HCT116 (cell line): ENCODE measurements at regions not wholly inside any gene's neighbourhood (a gene's known extent, or its start where the extent isn't known, plus 50 kb on each side); places are given as distances from the start of the nearest gene placed in this dataset.

Experiments
- ATAC-seq: fragments of 200-7000 bp; cut with Tn5 transposase; 2 replicates; pipeline ENCODE4 v1.9.1; 2020; ENCODE audit warnings: mild to moderate bottlenecking, moderate library complexity
- BruUV-seq: library from RNA; stranded (reverse); fragments of 400-500 nt; replicated peaks from 2 replicates; lab custom pipeline; 2021; lab: Mats Ljungman, UMichigan
- CTCF ChIA-PET: fragments of 300-600 bp; sonication (Branson Sonifier 250); formaldehyde crosslinking; loops from one replicate; lab custom pipeline; 2021; ENCODE audit warnings: antibody characterized with exemption; lab: Charles Lee
- POLR2A ChIA-PET: fragments of 300-600, 350-600 bp; sonication (Branson Sonifier 250); formaldehyde crosslinking; loops from one replicate; lab custom pipeline; 2021; ENCODE audit warnings: antibody characterized with exemption; lab: Charles Lee
- RAD21 ChIA-PET, 2 experiments: fragments of 300-600 bp; sonication (Branson Sonifier 250); formaldehyde crosslinking; loops; one replicate each; lab custom pipeline; 2023; ENCODE audit warnings: low total read pairs in 2 of 2; ENCODE audit not compliant: uncharacterized antibody in 2 of 2, unreplicated experiment in 2 of 2, low non-redundant PET in 1 of 2; lab: Charles Lee
- DNase-seq: peaks from one replicate; pipeline ENCODE4 v3.0.0-alpha.2; 2010; ENCODE audit warnings: low read depth, low spot score
- H2AFZ ChIP-seq: fragments of 200-600 bp; shearing (Covaris generic), sonication (generic); 2 replicates; pipeline ENCODE4 v1.6.1; 2017; ENCODE audit warnings: low read depth, mixed run types, mixed read lengths, antibody characterized with exemption, low read length; ENCODE audit not compliant: poor library complexity, severe bottlenecking
- H3K27ac ChIP-seq: 2 replicates; pipeline ENCODE4 v1.5.1; 2012; ENCODE audit warnings: low read depth, low read length
- H3K27me3 ChIP-seq: fragments of 200-600 bp; sonication (generic); 2 replicates; pipeline ENCODE4 v1.6.1; 2016; ENCODE audit warnings: mixed run types, low read length, mixed read lengths; ENCODE audit not compliant: insufficient read depth
- H3K36me3 ChIP-seq, 2 experiments: fragments of 200-500 bp in 1 of 2; fragments of 200-600 bp in 1 of 2; sonication (Bioruptor generic) in 1 of 2; sonication (generic) in 1 of 2; 2 replicates each; pipeline versions ENCODE4 v1.5.1 to v1.6.1; 2014 to 2016; ENCODE audit warnings: low read length in 2 of 2, inconsistent platforms in 1 of 2, mixed read lengths in 1 of 2, mixed run types in 1 of 2; ENCODE audit not compliant: insufficient read depth in 2 of 2, control insufficient read depth in 1 of 2
- H3K4me1 ChIP-seq, 2 experiments: fragments of 200-600 bp in 1 of 2; sonication (generic) in 1 of 2; 2 replicates each; pipeline versions ENCODE4 v1.5.1 to v1.6.1; 2012 to 2017; ENCODE audit warnings: low read length in 2 of 2, inconsistent platforms in 1 of 2, mild to moderate bottlenecking in 1 of 2, mixed read lengths in 1 of 2, mixed run types in 1 of 2, moderate library complexity in 1 of 2; ENCODE audit not compliant: insufficient read depth in 2 of 2, control insufficient read depth in 1 of 2
- H3K4me2 ChIP-seq: fragments of 200-600 bp; sonication (generic); 2 replicates; pipeline ENCODE4 v1.6.1; 2017; ENCODE audit warnings: mixed run types, low read length, mixed read lengths
- H3K4me3 ChIP-seq, 2 experiments: fragments of 200-600 bp in 1 of 2; sonication (generic) in 1 of 2; replicated peaks in 1 of 2; 2 replicates each; pipeline ENCODE4 v1.5.1; 2011 to 2016; ENCODE audit warnings: low read length in 2 of 2, control low read depth in 1 of 2, low read depth in 1 of 2, mild to moderate bottlenecking in 1 of 2, mixed read lengths in 1 of 2, mixed run types in 1 of 2
- H3K79me2 ChIP-seq: fragments of 200-600 bp; sonication (generic); 2 replicates; pipeline ENCODE4 v1.6.1; 2017; ENCODE audit warnings: mild to moderate bottlenecking, mixed run types, low read length, moderate library complexity, mixed read lengths; ENCODE audit not compliant: insufficient read depth
- H3K9ac ChIP-seq: fragments of 200-600 bp; sonication (generic); 2 replicates; pipeline ENCODE4 v1.6.1; 2016; ENCODE audit warnings: low read length, mixed read lengths
- H3K9me2 ChIP-seq: fragments of 200-600 bp; sonication (generic), shearing (Covaris generic); 2 replicates; pipeline ENCODE4 v1.6.1; 2017; ENCODE audit warnings: mixed run types, mild to moderate bottlenecking, moderate library complexity; ENCODE audit not compliant: insufficient read depth
- H3K9me3 ChIP-seq, 2 experiments: fragments of 200-500 bp in 1 of 2; fragments of 200-600 bp in 1 of 2; sonication (Bioruptor generic) in 1 of 2; sonication (generic) in 1 of 2; 2 replicates each; pipeline ENCODE4 v1.6.1; 2014 to 2017; ENCODE audit warnings: low read length in 2 of 2, mixed read lengths in 2 of 2, inconsistent platforms in 1 of 2, low read depth in 1 of 2, mild to moderate bottlenecking in 1 of 2, mixed run types in 1 of 2, moderate library complexity in 1 of 2; ENCODE audit not compliant: control insufficient read depth in 1 of 2, insufficient read depth in 1 of 2
- H4K20me1 ChIP-seq: fragments of 200-600 bp; sonication (generic), shearing (Covaris generic); 2 replicates; pipeline ENCODE4 v1.6.1; 2017; ENCODE audit warnings: mixed run types, mild to moderate bottlenecking, moderate library complexity; ENCODE audit not compliant: insufficient read depth
- EGR1 ChIP-seq: IDR thresholded peaks from 2 replicates; pipeline ENCODE4 v1.6.1; 2012; ENCODE audit warnings: low read depth
- ELF1 ChIP-seq: IDR thresholded peaks from 2 replicates; pipeline ENCODE4 v1.6.1; 2012; ENCODE audit warnings: low read depth, borderline replicate concordance
- SIN3A ChIP-seq: IDR thresholded peaks from 2 replicates; pipeline ENCODE4 v1.6.1; 2012; ENCODE audit warnings: low read depth
- SRF ChIP-seq: IDR thresholded peaks from 2 replicates; pipeline ENCODE4 v1.6.1; 2012; ENCODE audit warnings: low read depth
- TCF7L2 ChIP-seq: IDR thresholded peaks from 2 replicates; pipeline ENCODE4 v1.7.0; 2011; ENCODE audit warnings: borderline replicate concordance, inconsistent platforms; ENCODE audit not compliant: insufficient read depth, insufficient read length; ENCODE audit errors: extremely low read depth
- ZFX ChIP-seq: fragments of 450-650 bp; IDR thresholded peaks from 2 replicates; pipeline ENCODE4 v1.6.1; 2017
- ZNF274 ChIP-seq: fragments of 200-500 bp; sonication (Bioruptor generic); IDR thresholded peaks from 2 replicates; pipeline ENCODE4 v1.6.1; 2014; ENCODE audit warnings: mild to moderate bottlenecking, low read depth, low read length, inconsistent platforms
- intact Hi-C: fragments of 100-400 bp; cut with micrococcal nuclease; formaldehyde crosslinking; loops from 2 replicates; pipeline ENCODE4 v1.10.0; 2022
- TF ChIP-seq, protein P1 (sequence below): IDR thresholded peaks from 2 replicates; pipeline ENCODE4 v1.6.1; 2012
- TF ChIP-seq, protein P2 (sequence below): IDR thresholded peaks from 2 replicates; pipeline ENCODE4 v1.6.1; 2011; ENCODE audit warnings: mild to moderate bottlenecking, low read length, moderate library complexity; ENCODE audit not compliant: insufficient replicate concordance; ENCODE audit errors: extremely low read depth

GRCh38 chr14:97976861-97977260, 1179.7 kb downstream of the VRK1 start:
- Histone ChIP-seq H3K9me3 (peaks cover 0 to 3% of the 10 kb centered on the region in 2 experiments; a peak in 1 of 4 replicates), H2AFZ (no peak overlapping the region), H3K4me1 (no peaks in the 10 kb centered on the region), H3K27me3 (no peaks in the 10 kb centered on the region), H3K9ac (no peak overlapping the region), H4K20me1 (no peaks in the 10 kb centered on the region), H3K36me3 (no peaks in the 10 kb centered on the region), H3K9me2 (no peaks in the 10 kb centered on the region), H3K79me2 (no peaks in the 10 kb centered on the region), H3K4me2 (no peak overlapping the region), H3K4me3 (no peak overlapping the region), H3K27ac (no peak overlapping the region)
- BruUV-seq, result no TSS peak
- TF ChIP-seq ZFX, result no peak
- TF ChIP-seq, protein P1, sequence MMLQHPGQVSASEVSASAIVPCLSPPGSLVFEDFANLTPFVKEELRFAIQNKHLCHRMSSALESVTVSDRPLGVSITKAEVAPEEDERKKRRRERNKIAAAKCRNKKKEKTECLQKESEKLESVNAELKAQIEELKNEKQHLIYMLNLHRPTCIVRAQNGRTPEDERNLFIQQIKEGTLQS, result no peak
- no peak for TF ChIP-seq ELF1
- TF ChIP-seq TCF7L2, result no peak
- TF ChIP-seq EGR1, result no peak
- TF ChIP-seq ZNF274, result no peak
- TF ChIP-seq SRF, result no peak
- TF ChIP-seq SIN3A, result no peak
- TF ChIP-seq, protein P2, sequence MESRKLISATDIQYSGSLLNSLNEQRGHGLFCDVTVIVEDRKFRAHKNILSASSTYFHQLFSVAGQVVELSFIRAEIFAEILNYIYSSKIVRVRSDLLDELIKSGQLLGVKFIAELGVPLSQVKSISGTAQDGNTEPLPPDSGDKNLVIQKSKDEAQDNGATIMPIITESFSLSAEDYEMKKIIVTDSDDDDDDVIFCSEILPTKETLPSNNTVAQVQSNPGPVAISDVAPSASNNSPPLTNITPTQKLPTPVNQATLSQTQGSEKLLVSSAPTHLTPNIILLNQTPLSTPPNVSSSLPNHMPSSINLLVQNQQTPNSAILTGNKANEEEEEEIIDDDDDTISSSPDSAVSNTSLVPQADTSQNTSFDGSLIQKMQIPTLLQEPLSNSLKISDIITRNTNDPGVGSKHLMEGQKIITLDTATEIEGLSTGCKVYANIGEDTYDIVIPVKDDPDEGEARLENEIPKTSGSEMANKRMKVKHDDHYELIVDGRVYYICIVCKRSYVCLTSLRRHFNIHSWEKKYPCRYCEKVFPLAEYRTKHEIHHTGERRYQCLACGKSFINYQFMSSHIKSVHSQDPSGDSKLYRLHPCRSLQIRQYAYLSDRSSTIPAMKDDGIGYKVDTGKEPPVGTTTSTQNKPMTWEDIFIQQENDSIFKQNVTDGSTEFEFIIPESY, result no peak
- RAD21 ChIA-PET, result no interaction called here
- POLR2A ChIA-PET, result no interaction called here
- intact Hi-C loops, result no loop called here
- no peak for ATAC-seq
- CTCF ChIA-PET, result no interaction called here
- no peak for DNase-seq
